Psoas muscle (tissue), 7 donors: ENCODE measurements at regions not wholly inside any gene's neighbourhood (a gene's known extent, or its start where the extent isn't known, plus 50 kb on each side); places are given as distances from the start of the nearest gene placed in this dataset.
"Not testable (repeated sequence)": the region's sequence is repeated elsewhere in the genome, so short reads cannot be mapped to it uniquely, and the experiment has no call there.

Experiments used
- ATAC-seq, 4 donors: fragments of 200-7000 bp; cut with Tn5 transposase; one replicate each; pipeline ENCODE4 v1.9.1; 2020; ENCODE audit warnings: moderate library complexity in 3 of 4, mild to moderate bottlenecking in 2 of 4
- DNase-seq, 2 donors: peaks; one replicate each; pipeline ENCODE4 v3.0.0-alpha.2; 2020
- H3K27ac ChIP-seq: fragments of 200-600 bp; one replicate; pipeline ENCODE4 v1.8.0; 2022
- H3K27me3 ChIP-seq, 3 donors: fragments of 200-600 bp in 1 of 3; one replicate each; pipeline versions ENCODE4 v1.6.1 to v1.8.0; 2013 to 2022; ENCODE audit warnings: low read length in 2 of 3, mild to moderate bottlenecking in 2 of 3, moderate library complexity in 1 of 3; ENCODE audit not compliant: insufficient read depth in 3 of 3
- H3K36me3 ChIP-seq, 2 donors: fragments of 200-600 bp in 1 of 2; one replicate each; pipeline versions ENCODE4 v1.6.1 to v1.8.0; 2013 to 2022; ENCODE audit warnings: low read depth in 1 of 2, mild to moderate bottlenecking in 1 of 2, moderate library complexity in 1 of 2; ENCODE audit not compliant: insufficient read depth in 1 of 2
- H3K4me1 ChIP-seq: fragments of 200-600 bp; one replicate; pipeline ENCODE4 v1.8.0; 2022
- H3K4me3 ChIP-seq: fragments of 200-600 bp; one replicate; pipeline ENCODE4 v1.8.0; 2022; ENCODE audit warnings: mild to moderate bottlenecking
- H3K9me3 ChIP-seq: fragments of 200-600 bp; one replicate; pipeline ENCODE4 v1.8.0; 2022
- CTCF ChIP-seq: fragments of 200-600 bp; IDR thresholded peaks from one replicate; pipeline ENCODE4 v1.8.0; 2022; ENCODE audit warnings: antibody characterized with exemption
- WGBS, 3 donors: extraction: QIAGEN DNeasy Blood & Tissue Kit; methylation state at CpG; one replicate each; pipeline versions ENCODE4 v1.1.6 to v1.1.7; 2013; 5-methylcytosine and 5-hydroxymethylcytosine counted together
- intact Hi-C, 2 donors: fragments of 100-400 bp; cut with DNase I; formaldehyde crosslinking; loops; one replicate each; pipeline versions ENCODE4 v1.11.0 to v1.14.2; 2022
- donor health status: healthy with polysubstance abuse.
- donor health status: DM: no; HTN: no; CAD: no; lungs with moderate emphysema.
- donor health status: Bipolar disorder and iron deficiency.
- donor health status: healthy.
- donor health status: DM: yes; HTN: yes; CAD: no.
- donor health status: DM: no; HTN: no; CAD: no.
- donor health status: DM: yes; HTN: yes; CAD: no.

- H3K9me3 ChIP-seq, result no peaks in the 10 kb centered on the region
- WGBS, 3 donors, result 76 to 82% (median 80%) methylated on average over 4 of the region's 4 CpGs
These were observed 138.3 kb upstream of the SNX7 start for GRCh38 chr1:98523256-98523655.

GRCh38 chr1:98516306-98516705 lies 145.2 kb upstream of the SNX7 start:
- intact Hi-C loops, result no loop called here
- Histone ChIP-seq H3K4me1 (no peaks in the 10 kb centered on the region), H3K27me3 (no peaks in the 10 kb centered on the region), H3K36me3 (no peaks in the 10 kb centered on the region), H3K4me3 (no peak overlapping the region), H3K27ac (no peak overlapping the region), H3K9me3 (no peaks in the 10 kb centered on the region)
- no peak for TF ChIP-seq CTCF
- DNase-seq (no peak), ATAC-seq (no peak)
- 68 to 79% (median 73%) methylated on average over 2 of the region's 2 CpGs for WGBS, 3 donors

More at GRCh38 chr1:98523256-98523655, 138.3 kb upstream of the SNX7 start:
- H3K4me1 ChIP-seq, result no peaks in the 10 kb centered on the region
- DNase-seq (no peak), ATAC-seq (no peak)
- H3K27ac ChIP-seq, result no peak overlapping the region
- H3K27me3 ChIP-seq, result no peaks in the 10 kb centered on the region
- no peaks in the 10 kb centered on the region for H3K36me3 ChIP-seq
- no peak for TF ChIP-seq CTCF
- no peak overlapping the region for H3K4me3 ChIP-seq
- intact Hi-C loops, result no loop called here

- no peaks in the 10 kb centered on the region for H3K4me1 ChIP-seq
- H3K4me3 ChIP-seq, result no peak overlapping the region
- no peak overlapping the region for H3K27ac ChIP-seq
- DNase-seq, result no peak
- no peaks in the 10 kb centered on the region for H3K9me3 ChIP-seq
- no peaks in the 10 kb centered on the region for H3K27me3 ChIP-seq
- no peak for TF ChIP-seq CTCF
- intact Hi-C loops, result no loop called here
- H3K36me3 ChIP-seq, result no peaks in the 10 kb centered on the region
- no peak for ATAC-seq
- WGBS, 3 donors, result 75 to 77% (median 76%) methylated on average over 1 of the region's 1 CpG
These were observed 145.8 kb upstream of the SNX7 start for GRCh38 chr1:98515744-98516143.

- intact Hi-C loops, ATAC-seq, H3K4me3 ChIP-seq, H3K36me3 ChIP-seq, H3K27me3 ChIP-seq, H3K9me3 ChIP-seq, H3K4me1 ChIP-seq, DNase-seq, H3K27ac ChIP-seq: not testable (repeated sequence)
- 90 to 97% (median 95%) methylated on average over 10 to 15 of the region's 27 CpGs for WGBS, 3 donors
These were observed 149.3 kb upstream of the SNX7 start for GRCh38 chr1:98512216-98512615.

GRCh38 chr1:98503771-98504170 lies 157.8 kb upstream of the SNX7 start:
- no peak for ATAC-seq
- Histone ChIP-seq H3K4me3 (no peak overlapping the region), H3K27me3 (no peaks in the 10 kb centered on the region), H3K27ac (no peak overlapping the region), H3K9me3 (no peaks in the 10 kb centered on the region), H3K36me3 (no peaks in the 10 kb centered on the region), H3K4me1 (no peaks in the 10 kb centered on the region)
- TF ChIP-seq CTCF, result no peak
- no peak for DNase-seq
- intact Hi-C loops, result no loop called here
- 56 to 65% (median 57%) methylated on average over 1 of the region's 1 CpG for WGBS, 3 donors
